HG02678 (cell line): ENCODE measurements at regions not wholly inside any gene's neighbourhood (a gene's known extent, or its start where the extent isn't known, plus 50 kb on each side); places are given as distances from the start of the nearest gene placed in this dataset.
"Not testable (repeated sequence)": the region's sequence is repeated elsewhere in the genome, so short reads cannot be mapped to it uniquely, and the experiment has no call there.

Experiments
- ATAC-seq: cut with Tn5 transposase; IDR thresholded peaks from one replicate; pipeline ENCODE4 v1.9.1; 2021; ENCODE audit warnings: mild to moderate bottlenecking, moderate library complexity; ENCODE audit not compliant: unreplicated experiment

- ATAC-seq, result not testable (repeated sequence)
Measured at GRCh38 chr2:126276268-126276667, 379.7 kb upstream of the GYPC start.

- no peak for ATAC-seq
Measured at GRCh38 chr2:126288362-126288761, 367.6 kb upstream of the GYPC start.

- ATAC-seq, result not testable (repeated sequence)
Measured at GRCh38 chr2:126293962-126294361, 362.0 kb upstream of the GYPC start.

GRCh38 chr2:126299469-126299976, 356.4 kb upstream of the GYPC start:
- no peak for ATAC-seq

GRCh38 chr2:126300348-126300747, 355.6 kb upstream of the GYPC start:
- ATAC-seq, result no peak

- no peak for ATAC-seq
Measured at GRCh38 chr2:126302043-126302442, 353.9 kb upstream of the GYPC start.

GRCh38 chr2:126303113-126303512, 352.8 kb upstream of the GYPC start:
- ATAC-seq, result no peak

- no peak for ATAC-seq
Measured at GRCh38 chr2:126304154-126304553, 351.8 kb upstream of the GYPC start.

- no peak for ATAC-seq
Measured at GRCh38 chr2:126306539-126306938, 349.4 kb upstream of the GYPC start.

GRCh38 chr2:126307740-126308139, 348.2 kb upstream of the GYPC start:
- ATAC-seq, result no peak

GRCh38 chr2:126309185-126309584, 346.8 kb upstream of the GYPC start:
- ATAC-seq, result no peak

- ATAC-seq, result no peak
Measured at GRCh38 chr2:126312579-126312978, 343.4 kb upstream of the GYPC start.

- no peak for ATAC-seq
Measured at GRCh38 chr2:126315828-126316227, 340.1 kb upstream of the GYPC start.

- no peak for ATAC-seq
Measured at GRCh38 chr2:126317790-126318431, 338.0 kb upstream of the GYPC start.

- ATAC-seq, result no peak
Measured at GRCh38 chr2:126322342-126322741, 333.6 kb upstream of the GYPC start.

- ATAC-seq, result no peak
Measured at GRCh38 chr2:126325202-126325601, 330.8 kb upstream of the GYPC start.

- ATAC-seq, result no peak
Measured at GRCh38 chr2:126329173-126329572, 326.8 kb upstream of the GYPC start.

- ATAC-seq, result no peak
Measured at GRCh38 chr2:126342457-126342856, 313.5 kb upstream of the GYPC start.

GRCh38 chr2:126343136-126343535, 312.8 kb upstream of the GYPC start:
- ATAC-seq, result no peak

- peak; percentile 47 for ATAC-seq
Measured at GRCh38 chr2:126344493-126344892, 311.5 kb upstream of the GYPC start.

- no peak for ATAC-seq
Measured at GRCh38 chr2:126345691-126346090, 310.3 kb upstream of the GYPC start.

- ATAC-seq, result no peak
Measured at GRCh38 chr2:126356631-126357030, 299.3 kb upstream of the GYPC start.

- no peak for ATAC-seq
Measured at GRCh38 chr2:126358122-126358521, 297.8 kb upstream of the GYPC start.
